Parathyroid adenoma (tissue), 2 donors: ENCODE measurements at regions not wholly inside any gene's neighbourhood (a gene's known extent, or its start where the extent isn't known, plus 50 kb on each side); places are given as distances from the start of the nearest gene placed in this dataset.

Experiments used
- H2AFZ ChIP-seq: fragments of 300-600 bp; sonication (generic); one replicate; pipeline ENCODE4 v1.7.0; 2017; ENCODE audit warnings: antibody characterized with exemption, mild to moderate bottlenecking
- H3K27ac ChIP-seq: fragments of 300-600 bp; sonication (generic); one replicate; pipeline ENCODE4 v1.7.0; 2017
- H3K27me3 ChIP-seq: fragments of 300-600 bp; sonication (generic); one replicate; pipeline ENCODE4 v1.7.0; 2017; ENCODE audit warnings: low read length; ENCODE audit not compliant: control insufficient read depth, insufficient read depth
- H3K36me3 ChIP-seq: fragments of 300-600 bp; sonication (generic); one replicate; pipeline ENCODE4 v1.7.0; 2017; ENCODE audit warnings: low read length; ENCODE audit not compliant: control insufficient read depth, insufficient read depth
- H3K4me1 ChIP-seq: fragments of 300-600 bp; sonication (generic); one replicate; pipeline ENCODE4 v1.7.0; 2017; ENCODE audit warnings: control low read depth
- H3K4me2 ChIP-seq: fragments of 300-600 bp; sonication (generic); one replicate; pipeline ENCODE4 v1.7.0; 2017; ENCODE audit warnings: low read length
- H3K4me3 ChIP-seq: fragments of 300-600 bp; sonication (generic); one replicate; pipeline ENCODE4 v1.7.0; 2017; ENCODE audit warnings: low read depth, low read length
- H3K79me2 ChIP-seq: fragments of 300-600 bp; sonication (generic); one replicate; pipeline ENCODE4 v1.7.0; 2017; ENCODE audit warnings: control low read depth
- H3K9ac ChIP-seq: fragments of 300-600 bp; sonication (generic); one replicate; pipeline ENCODE4 v1.7.0; 2017; ENCODE audit warnings: mild to moderate bottlenecking
- H3K9me3 ChIP-seq: fragments of 300-600 bp; sonication (generic); one replicate; pipeline ENCODE4 v1.7.0; 2017; ENCODE audit warnings: low read length; ENCODE audit not compliant: control insufficient read depth
- TF ChIP-seq, protein P1 (sequence below): fragments of 300-600 bp; sonication (generic); IDR thresholded peaks from one replicate; pipeline ENCODE4 v1.7.0; 2017; ENCODE audit warnings: antibody characterized with exemption, mild to moderate bottlenecking
- donor health status: primary hyperparathyroidism.

DNA sequence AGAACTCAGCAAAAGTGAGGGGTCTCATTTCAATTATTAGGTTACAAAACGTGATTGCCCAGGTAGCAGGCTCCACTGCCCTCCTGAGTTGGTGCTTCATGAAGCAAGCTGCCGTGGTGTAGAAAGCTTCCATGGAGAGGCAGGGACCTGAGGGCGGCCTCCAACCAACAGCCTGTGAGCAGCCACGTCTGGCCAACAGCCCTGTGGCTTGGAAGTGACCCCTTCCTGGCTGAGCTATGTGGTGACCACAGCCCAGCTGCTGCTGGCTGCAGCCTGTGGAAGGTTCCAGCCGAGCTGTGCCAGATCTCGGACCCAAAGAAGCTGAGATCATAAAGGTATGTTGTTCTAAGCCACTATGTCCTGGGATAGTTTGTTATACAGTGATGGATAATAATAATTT lies 122.5 kb upstream of the KLF6 start:
- no peak overlapping the region for H3K4me3 ChIP-seq
- TF ChIP-seq, protein P1, sequence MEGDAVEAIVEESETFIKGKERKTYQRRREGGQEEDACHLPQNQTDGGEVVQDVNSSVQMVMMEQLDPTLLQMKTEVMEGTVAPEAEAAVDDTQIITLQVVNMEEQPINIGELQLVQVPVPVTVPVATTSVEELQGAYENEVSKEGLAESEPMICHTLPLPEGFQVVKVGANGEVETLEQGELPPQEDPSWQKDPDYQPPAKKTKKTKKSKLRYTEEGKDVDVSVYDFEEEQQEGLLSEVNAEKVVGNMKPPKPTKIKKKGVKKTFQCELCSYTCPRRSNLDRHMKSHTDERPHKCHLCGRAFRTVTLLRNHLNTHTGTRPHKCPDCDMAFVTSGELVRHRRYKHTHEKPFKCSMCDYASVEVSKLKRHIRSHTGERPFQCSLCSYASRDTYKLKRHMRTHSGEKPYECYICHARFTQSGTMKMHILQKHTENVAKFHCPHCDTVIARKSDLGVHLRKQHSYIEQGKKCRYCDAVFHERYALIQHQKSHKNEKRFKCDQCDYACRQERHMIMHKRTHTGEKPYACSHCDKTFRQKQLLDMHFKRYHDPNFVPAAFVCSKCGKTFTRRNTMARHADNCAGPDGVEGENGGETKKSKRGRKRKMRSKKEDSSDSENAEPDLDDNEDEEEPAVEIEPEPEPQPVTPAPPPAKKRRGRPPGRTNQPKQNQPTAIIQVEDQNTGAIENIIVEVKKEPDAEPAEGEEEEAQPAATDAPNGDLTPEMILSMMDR = no peak
- H3K27ac ChIP-seq = no peak overlapping the region

DNA sequence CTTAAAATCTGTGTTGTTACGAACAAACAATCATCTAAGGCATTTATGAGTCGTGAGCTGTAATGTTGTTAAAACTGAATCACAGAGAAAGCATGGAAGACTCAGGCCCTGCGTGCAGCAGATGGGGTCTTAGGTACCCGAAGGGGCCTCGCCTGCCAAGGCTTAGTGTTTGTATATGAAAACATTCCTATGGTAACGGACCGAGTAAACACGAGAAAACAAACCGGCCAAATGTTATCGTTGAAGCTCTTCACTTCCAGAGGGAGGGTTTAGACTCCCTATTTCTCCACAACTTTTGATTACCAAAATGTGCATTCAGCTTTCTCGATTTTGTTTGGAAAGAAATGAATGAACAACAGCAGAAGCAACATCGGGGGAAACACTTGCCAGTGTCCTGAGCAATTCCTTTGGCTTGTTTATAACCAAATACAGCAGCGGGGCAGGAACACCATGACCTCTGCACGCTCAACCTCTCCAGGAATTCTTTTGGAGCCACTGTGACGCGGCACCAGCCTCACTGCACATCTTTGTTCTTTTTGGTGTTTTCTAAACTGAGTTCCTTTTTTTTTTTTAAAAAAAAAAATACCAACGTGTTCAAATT lies 121.6 kb upstream of the KLF6 start:
- no peaks in the 10 kb centered on the region for H3K79me2 ChIP-seq
- H3K27ac ChIP-seq = no peak overlapping the region
- H3K4me2 ChIP-seq = no peak overlapping the region
- no peaks in the 10 kb centered on the region for H3K27me3 ChIP-seq
- no peak overlapping the region for H2AFZ ChIP-seq
- H3K4me1 ChIP-seq = no peaks in the 10 kb centered on the region
- TF ChIP-seq, protein P1 = no peak
- no peaks in the 10 kb centered on the region for H3K9me3 ChIP-seq
- no peak overlapping the region for H3K9ac ChIP-seq
- H3K4me3 ChIP-seq = no peak overlapping the region
- no peaks in the 10 kb centered on the region for H3K36me3 ChIP-seq

More for the DNA sequence above, 122.5 kb upstream of the KLF6 start:
- Histone ChIP-seq H2AFZ (no peak overlapping the region), H3K27me3 (no peaks in the 10 kb centered on the region), H3K9me3 (no peaks in the 10 kb centered on the region), H3K9ac (no peak overlapping the region), H3K79me2 (no peaks in the 10 kb centered on the region), H3K4me2 (no peak overlapping the region), H3K36me3 (no peaks in the 10 kb centered on the region), H3K4me1 (no peaks in the 10 kb centered on the region)

DNA sequence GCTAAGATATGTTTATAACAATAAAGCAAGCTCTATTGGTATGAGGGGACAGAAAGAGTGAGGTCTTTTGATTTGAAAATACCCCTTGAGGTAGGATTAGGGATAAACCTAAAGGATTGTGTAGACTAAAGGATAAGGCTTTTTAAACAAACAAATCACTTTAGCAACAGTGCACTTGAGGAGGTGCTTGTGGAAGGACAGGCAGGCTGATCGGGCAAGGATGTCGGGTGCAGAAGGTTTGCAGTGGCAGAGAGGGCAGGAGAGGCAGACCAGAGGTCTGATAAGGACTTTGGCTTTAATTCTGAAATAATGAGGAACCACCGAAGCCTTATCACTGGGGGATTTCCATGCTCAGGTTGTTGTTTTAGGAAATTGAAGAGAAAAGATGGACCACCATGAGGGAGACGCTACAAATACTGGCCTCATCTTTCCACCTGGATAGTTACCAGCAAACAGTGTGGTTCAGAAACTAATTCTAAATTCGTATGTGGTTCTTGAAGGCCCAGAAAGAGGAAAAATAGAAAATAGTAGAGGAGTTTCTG lies 119.5 kb upstream of the KLF6 start:
- Histone ChIP-seq H3K9ac (no peak overlapping the region), H3K27me3 (no peaks in the 10 kb centered on the region), H3K27ac (no peak overlapping the region), H3K4me1 (no peaks in the 10 kb centered on the region), H3K9me3 (no peaks in the 10 kb centered on the region), H2AFZ (no peak overlapping the region), H3K79me2 (no peaks in the 10 kb centered on the region), H3K36me3 (no peaks in the 10 kb centered on the region), H3K4me2 (no peak overlapping the region), H3K4me3 (no peak overlapping the region)
- TF ChIP-seq, protein P1 = no peak

DNA sequence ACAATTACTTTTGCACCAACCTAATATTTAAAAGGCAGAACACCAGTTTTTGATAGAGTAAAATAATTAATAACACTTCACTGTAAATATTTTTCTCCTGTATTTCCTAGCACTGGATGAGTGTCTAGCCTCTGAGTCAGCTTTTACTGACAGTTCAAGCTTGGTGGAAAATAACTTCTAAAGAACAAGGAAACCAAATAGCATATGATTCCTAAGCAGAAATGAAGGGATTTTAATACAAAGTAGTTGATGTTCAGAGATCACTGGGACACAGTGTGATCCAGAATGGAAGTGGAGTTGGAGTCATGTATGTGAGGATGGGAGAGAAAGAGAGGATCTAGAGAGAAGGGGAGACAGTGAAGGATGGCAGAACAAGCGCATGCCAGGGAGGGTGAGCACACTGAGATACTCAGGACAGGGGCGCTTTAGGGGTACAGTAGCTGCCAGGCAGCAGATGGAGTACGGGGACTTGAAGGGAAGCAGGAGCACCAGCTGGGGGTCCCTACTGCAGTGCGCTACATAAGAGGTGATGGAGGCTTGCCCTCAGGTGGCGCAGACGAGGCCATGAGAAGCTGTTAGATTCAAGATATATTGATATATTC lies 117.9 kb upstream of the KLF6 start:
- Histone ChIP-seq H3K9ac (no peak overlapping the region), H3K9me3 (no peaks in the 10 kb centered on the region), H3K4me3 (no peak overlapping the region), H3K4me1 (peaks cover 3% of the 10 kb centered on the region), H3K79me2 (no peaks in the 10 kb centered on the region), H3K27ac (no peak overlapping the region), H3K36me3 (no peaks in the 10 kb centered on the region), H3K4me2 (no peak overlapping the region), H2AFZ (no peak overlapping the region), H3K27me3 (no peaks in the 10 kb centered on the region)
- TF ChIP-seq, protein P1 = no peak
